SK-MEL-5 (cell line): ENCODE measurements at regions not wholly inside any gene's neighbourhood (a gene's known extent, or its start where the extent isn't known, plus 50 kb on each side); places are given as distances from the start of the nearest gene placed in this dataset.
A peak's percentile ranks its signal among the peaks of the same experiment; 100 is the strongest.
"Not testable (repeated sequence)": the region's sequence is repeated elsewhere in the genome, so short reads cannot be mapped to it uniquely, and the experiment has no call there.

Experiments used
- DNase-seq: peaks from one replicate; pipeline ENCODE4 v3.0.0-alpha.2; 2016; ENCODE audit warnings: low read depth, low spot score
- in situ Hi-C: cut with HindIII; loops from 2 replicates; pipeline ENCODE4 v1.10.0; 2016; ENCODE audit warnings: low sequenced_read_pairs, high pct_unique_total_duplicates, low pct_unique_long_range_greater_than_20kb

DNA sequence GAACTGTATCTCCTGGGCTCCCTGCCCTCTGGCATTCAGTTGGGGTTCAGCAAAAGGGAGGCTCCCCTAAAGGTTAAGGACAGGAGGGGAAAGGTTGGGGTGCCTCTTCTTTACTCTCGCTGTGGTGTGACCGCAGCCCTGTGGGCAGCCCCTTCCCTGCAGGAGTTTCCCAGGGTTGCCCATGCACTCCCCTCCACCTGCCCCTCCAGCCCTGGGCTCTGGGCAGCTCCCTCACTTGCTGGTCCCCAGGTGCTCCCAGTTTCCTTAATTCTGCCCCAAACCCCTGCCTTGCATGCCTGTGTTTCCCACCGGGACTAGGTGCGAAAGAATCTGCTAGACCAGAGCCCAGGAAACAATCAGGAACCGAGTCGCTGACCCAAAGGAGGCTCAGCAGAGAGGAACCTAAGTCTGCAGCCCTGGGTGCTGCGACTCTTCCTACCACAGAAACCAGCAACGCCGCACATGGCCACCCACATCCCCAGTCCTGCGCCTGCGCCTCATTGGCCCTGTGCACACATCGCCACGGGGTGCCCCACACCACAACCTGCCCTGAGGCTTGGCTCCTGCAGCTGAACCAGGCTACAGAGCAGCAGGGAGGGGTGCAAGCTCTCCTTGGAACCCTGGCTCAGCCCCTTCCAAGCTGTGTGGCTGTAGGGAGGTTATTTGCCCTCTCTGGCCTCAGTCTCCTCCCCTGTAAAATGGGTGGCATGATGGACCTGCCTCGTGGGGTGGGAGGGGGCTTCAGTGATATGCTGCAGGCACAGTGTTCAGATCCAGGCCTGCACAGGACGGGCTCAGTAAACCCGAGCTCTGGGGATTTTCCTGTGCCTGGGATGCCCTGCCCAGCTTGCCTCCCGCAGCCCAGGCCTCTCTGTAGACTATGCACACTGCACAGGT lies 487.6 kb downstream of the PREX1 start:
- in situ Hi-C loops, result no loop called here

DNA sequence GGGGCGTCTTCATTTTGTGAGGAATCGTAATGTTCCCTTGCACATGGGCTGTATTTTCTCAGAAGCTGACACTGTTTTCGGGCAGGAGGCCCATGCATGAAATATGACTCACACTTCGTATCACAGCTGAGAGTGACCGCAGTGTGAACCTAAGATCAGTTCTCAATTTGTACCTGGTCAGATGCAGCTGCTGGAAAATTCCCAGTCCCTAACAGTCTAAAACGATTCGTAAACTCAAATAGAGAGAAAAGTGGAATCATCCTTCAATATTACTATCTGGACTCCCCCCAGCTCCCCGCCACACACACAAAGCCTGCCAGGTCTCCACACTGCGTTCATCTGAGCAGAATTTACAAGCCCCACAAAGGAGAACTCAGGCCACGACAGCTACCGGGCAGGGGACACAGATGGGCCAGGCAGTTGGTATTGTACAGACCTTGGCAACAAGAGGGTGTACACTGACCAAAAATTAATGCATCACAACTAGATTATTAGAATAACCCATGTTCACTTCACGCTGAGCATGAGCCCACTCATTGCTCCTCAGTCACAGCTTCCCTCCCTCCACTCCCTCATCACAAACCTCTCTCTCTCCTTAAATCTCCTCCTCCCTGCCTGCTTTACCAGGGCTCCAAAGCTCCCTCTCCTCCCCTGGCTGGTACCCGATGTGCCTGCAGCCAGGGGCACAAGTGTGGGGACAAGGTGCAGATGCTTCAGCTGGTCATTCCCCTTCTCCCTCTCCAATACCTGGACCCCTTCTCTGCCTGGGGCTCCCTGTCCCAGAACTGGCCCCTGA lies 488.4 kb downstream of the PREX1 start:
- in situ Hi-C loops, result no loop called here
- no peak for DNase-seq

More for the DNA sequence above, 487.6 kb downstream of the PREX1 start:
- DNase-seq, result no peak

DNA sequence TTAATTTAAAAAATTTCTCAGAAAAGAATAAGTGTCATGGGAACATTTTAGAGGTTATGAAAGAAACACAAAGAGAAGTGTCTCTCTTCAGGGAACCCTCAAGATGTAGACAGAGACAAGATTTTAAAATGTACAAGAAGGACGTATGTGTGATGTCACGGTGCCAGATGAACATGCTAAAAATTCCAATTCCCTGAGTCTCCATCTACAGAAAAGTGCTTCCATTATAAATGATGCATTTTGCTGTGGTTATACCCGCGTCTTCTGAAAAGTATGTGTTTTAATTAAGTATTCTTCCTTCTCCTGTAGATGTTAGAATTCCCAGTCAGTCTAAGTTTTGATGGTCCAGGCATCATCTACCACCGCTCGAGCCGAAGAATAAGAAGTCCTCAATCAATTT lies 489.1 kb downstream of the PREX1 start:
- in situ Hi-C loops, result no loop called here
- DNase-seq, result no peak

DNA sequence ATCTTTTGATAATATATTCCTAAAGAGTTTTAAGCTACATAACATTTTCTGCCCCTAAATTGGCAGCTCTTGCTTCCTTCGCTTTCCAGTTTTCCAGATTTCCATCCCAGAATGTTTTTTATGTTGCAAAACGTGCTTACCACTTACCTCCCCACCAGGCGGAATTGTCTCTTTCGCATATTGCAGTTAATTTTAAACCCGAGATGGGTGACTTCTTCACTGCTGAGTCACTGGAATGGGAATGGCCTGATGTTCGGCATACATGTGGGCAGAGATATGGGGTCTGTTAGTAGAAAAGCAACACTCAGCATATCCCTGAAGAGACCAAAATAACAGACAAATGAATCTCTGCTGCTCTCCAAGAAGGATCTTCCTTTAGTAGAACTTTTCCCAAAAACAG lies 491.2 kb downstream of the PREX1 start:
- DNase-seq, result no peak
- in situ Hi-C loops, result no loop called here

DNA sequence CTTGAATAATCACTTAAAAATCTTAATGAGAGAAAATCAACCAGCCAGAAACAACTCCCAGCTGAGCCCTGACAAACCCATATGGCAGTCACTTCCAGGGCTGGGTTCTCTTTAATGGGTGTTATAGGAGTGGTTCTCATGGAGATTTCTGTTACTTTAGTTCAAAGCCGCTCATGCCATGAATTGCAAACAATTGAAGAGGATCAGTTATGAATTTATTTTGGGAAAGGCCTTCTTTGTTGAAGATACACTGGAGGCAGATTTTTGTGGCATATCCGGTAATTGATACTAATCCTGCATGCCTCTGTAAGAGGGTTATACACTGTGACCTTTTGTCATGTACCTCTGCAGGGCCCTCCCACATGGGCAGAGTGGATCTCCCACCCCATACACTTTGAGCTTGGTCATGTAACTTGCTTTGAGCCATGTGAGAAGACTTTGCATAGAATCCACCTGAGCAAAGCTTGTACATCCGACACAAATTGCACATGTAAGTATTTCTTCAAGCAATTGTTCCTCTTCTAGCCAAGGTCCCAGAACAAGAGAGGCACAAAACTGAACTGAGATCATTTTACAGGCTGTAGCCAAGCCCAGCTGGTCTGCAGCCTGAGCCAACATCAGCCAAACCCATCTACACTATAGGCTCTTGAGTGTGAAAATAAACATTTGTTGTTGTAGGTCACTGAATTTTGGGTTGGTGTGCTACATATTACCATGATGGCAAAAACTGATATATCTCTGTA lies 492.3 kb downstream of the PREX1 start:
- in situ Hi-C loops, result no loop called here
- DNase-seq, result no peak

DNA sequence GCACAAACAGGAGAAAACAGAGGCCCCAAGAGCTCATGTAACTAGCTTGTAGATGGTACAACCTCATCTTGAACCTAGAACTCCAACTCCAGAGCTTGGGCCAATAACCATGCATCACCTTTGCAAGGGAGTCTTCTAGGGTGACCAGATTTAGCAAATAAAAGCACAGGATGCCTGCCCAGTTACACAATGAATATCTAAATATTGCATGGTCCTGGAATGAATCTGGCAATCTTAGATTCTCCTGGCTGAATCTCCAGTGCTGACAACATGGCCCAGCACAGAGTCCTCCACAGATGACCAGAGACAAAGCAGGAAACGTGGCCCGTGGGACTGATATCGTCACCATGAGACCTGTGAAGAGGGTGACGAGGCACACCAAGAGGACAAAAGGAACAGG lies 494.1 kb downstream of the PREX1 start:
- no peak for DNase-seq
- in situ Hi-C loops, result no loop called here

DNA sequence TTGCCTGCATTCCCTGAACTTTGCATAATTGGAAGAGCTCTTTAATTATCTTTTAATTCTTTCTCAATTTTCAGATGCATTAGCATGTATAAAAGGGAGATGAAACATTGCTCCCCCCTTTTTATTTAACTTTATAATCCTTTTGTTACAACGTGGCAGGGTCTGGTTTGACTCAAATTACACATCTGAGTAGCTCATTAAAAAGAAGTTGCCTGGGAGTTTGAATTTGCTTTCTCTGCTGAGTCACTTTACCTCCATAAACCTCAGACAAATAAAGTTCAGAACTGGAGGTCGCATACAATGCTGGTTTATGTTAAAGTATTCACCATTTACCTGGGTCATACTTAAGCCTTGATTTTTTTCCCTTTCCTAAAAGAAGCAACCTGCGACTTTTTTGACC lies 495.2 kb downstream of the PREX1 start:
- no peak for DNase-seq
- in situ Hi-C loops, result no loop called here

DNA sequence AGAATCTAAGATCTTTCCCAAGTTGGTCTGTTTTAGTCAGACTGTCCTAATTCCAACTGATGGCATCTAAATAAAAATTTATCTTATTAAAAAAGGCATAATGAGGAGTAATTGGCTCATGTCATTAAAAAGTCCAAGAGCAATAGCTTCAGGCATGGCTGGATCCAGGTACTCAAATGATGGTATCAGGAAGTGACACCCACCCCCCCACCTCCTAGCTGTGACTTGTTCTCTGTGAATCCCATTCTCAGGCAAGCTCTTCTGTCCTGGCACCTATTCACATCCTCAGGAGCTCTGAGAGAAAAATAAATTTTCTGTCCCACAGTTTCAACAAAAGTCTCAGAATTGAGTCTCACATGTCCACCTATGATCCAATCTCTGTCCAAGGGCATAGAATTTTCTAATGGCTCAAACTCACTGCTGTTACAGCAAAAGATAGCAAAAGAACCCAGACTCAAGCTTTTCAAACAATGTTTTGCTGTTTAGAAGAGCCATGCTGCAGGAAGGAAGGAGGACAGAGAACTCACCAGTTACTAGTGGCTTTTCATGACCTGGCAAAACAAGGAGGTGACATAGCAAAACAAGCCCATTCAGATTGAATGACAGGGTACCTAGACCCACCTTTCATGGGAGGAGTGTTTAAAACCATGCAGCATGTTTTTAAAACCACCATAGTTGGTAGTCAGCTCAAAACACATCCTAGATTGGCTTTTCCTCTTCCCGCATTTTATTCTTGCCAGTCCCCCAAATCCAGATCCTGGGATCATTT lies 496.1 kb downstream of the PREX1 start:
- in situ Hi-C loops, result no loop called here
- no peak for DNase-seq

DNA sequence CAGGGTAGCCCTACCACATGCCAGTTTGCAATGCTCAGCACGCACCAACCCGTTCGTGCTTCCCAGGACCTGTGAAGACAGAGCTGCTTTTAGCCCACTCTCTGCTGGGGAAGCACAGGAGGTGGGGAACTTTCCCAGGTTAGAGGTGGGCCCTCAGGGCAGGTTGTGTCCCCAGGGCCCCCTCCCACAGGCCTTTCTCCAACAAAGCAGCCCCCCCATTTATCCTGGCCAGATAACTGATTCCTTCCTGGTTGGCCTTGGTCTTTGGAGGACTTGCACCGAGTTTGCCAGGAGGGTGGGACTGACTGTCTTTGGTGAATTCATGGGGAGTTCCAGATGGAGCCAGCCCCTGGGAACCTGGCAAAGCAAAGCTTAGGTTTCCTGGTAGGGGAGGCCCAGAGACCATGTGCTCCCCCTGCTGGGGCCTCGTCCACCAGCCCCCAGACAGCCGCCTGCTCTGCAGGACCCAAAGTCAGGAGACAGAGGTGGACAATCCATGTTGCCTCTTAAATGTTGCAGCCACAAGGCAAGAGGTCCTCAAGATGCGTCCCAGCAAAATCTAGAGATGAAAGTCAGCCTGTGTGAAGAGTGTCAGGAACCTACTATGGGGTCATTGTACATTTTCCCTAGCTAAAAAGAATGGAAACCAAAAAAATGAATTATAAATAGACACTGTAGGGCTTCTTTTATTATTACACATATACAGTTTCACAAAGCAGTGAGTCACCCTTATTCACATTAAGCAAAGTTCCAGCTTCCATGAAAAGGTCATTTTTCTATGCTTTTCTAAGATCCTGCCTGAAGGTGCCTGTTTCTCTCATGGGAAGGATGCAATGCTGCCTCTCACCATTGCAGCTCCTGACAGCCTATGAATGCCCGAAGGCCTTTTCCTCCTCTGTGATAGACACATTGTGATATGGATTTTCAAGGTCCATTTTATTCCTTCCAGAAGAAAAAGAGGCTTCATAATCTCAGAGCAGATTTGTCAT lies 497.8 kb downstream of the PREX1 start:
- in situ Hi-C loops, result no loop called here
- peak; percentile 77 for DNase-seq

DNA sequence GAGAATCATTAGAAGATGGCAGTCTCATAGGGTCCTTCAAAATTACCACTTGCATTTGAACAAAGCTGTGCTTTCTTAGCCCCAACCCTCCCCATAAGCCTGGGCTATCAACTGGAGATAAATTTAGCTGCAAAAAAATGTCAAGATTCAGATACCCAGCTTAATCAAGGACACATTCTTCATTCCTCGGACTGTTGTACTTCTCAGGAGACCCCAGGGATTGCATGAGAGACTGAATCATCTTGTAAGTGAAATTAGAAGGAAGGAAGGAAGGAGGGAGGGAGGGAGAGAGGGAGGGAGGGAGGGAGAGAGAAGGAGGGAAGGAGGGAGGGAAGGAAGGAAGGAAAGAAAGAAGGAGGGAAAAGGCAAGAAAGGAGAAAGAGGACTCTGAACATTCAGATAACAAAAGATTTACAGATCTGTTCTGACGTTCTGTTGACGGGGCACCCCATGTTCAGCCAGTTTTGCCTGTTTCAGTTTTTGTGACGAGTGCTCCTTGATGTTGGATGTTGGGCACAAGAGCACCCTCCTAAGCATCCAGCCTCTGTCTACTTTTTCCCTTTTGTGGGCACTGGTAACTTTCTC lies 498.7 kb downstream of the PREX1 start:
- in situ Hi-C loops, result no loop called here
- no peak for DNase-seq

DNA sequence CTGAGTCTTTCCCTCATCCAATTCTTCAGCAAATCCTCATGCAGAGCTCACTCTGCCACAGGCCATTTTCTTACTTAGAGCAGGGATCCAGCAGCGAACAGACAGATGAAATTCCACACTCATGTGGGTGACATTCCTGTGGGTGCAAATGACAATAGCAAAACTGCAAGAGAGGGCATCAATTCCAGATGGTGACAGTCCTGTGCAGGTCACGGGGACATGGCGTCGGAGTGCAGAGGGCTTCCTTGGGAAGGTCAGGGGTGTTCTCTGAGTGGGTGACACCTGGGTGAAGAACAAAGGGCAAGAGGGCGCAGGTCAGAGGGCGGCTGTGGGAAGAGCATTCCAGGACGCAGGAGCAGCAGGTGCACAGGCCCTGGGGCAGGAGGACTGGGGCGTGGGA lies 500.0 kb downstream of the PREX1 start:
- in situ Hi-C loops, DNase-seq: not testable (repeated sequence)

DNA sequence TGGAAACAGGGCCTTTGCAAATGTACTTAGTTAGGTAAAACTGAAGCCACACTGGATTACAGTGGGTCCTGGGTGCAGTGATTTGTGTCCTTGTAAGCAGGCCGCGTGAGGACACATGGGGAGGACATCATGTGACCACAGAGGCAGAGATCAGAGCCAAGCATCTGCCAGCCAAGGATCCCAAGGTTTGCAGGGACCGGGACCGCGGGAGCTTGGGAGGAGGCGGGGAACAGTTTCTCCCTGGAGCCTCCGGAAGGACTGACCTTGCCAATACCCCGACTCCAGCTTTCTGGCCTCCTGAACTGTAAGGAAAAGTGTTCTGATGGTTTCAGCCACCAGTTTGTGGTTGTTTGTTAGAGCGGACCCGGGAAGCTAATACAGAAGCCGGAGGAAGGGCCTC lies 500.9 kb downstream of the PREX1 start:
- in situ Hi-C loops, result no loop called here
- no peak for DNase-seq

DNA sequence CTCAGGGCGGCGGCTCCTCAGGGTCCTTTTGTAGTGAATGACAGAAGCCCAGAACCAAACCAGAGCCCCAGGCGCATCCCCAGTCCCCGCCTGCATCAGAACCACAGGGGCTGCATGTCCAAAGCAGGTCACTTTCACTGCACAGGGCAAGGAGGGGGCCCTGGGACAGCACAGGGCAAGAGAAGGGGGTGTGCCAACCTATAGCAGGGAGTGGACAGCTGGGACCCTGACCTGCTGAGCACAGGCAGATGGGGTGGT lies 501.4 kb downstream of the PREX1 start:
- no peak for DNase-seq
- in situ Hi-C loops, result no loop called here

DNA sequence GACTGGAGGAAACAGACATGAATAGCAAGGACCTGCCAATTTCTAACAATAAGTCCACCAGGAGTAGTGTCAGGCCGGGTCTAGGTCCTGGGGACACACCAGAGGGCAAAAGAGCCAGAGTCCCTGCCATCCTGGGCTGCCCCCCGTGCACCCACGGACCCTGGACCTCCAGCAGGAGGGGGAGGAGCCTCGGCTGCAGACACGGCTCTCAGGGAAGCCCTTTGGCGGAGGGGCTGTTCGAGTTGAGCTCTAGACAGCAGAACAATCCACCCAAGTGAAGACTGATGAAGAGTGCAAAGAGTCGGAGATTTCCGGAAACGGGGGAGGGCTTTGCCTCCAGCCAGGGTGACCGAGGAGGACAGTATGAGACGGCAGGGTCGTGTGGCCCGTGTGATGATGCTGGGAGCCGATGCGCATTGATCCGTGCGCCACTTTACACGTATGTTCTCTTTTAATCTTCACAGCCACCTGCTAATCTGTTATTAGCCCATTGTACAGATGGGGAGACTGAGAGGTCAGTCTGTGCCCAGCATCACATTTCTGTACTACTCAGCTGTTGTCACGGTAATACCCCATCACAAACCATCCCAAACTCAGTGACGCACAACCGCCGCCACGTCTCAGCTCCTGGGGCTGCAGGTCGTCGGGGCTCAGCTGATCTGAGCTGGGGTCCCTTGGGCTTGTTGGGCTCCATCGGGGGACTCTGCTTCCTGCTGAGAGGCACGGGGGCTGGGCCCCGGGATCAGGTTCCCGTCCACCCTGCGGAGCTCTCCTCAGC lies 502.0 kb downstream of the PREX1 start:
- no peak for DNase-seq
- in situ Hi-C loops, result no loop called here

DNA sequence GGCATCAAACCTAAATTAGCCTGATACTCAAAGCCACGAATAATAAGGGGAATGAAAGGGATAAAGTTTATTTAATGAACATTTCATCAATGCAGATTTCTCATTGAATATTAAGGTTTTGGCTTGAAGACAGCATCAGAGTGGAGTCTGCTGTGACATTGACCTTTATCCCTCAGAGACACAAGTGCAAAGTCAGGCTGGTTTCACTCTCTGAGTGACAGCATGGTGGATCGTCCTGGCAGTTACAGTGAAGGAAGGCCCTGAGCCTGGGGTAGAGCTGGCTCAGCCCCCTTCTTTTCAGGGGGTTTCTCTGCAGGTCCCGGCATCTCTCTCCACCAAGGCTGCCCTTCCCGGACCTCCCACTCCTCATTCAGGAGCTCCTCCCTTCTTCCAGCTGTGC lies 503.1 kb downstream of the PREX1 start:
- in situ Hi-C loops, result no loop called here
- DNase-seq, result no peak

DNA sequence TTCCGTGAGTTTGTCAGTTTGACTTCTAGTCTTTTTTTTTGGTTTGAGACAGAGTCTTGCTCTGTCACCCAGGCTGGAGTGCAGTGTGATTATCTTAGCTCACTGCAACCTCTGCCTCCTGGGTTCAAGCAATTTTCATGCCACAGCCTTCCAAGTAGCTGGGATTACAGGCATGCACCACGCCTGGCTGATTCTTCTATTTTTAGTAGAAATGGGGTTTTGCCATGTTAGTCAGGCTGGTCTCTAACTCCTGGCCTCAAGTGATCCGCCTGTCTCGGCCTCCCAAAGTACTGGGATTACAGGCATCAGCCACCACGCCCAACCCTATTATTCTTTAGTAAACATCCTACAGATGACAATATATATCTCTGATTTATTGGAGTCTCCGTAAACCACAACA lies 506.5 kb downstream of the PREX1 start:
- DNase-seq, result no peak
- in situ Hi-C loops, result no loop called here
